B cell (primary cell): ENCODE measurements at regions not wholly inside any gene's neighbourhood (a gene's known extent, or its start where the extent isn't known, plus 50 kb on each side); places are given as distances from the start of the nearest gene placed in this dataset.
A peak's percentile ranks its signal among the peaks of the same experiment; 100 is the strongest.
"Not testable (repeated sequence)": the region's sequence is repeated elsewhere in the genome, so short reads cannot be mapped to it uniquely, and the experiment has no call there.

Source experiments
- ATAC-seq: fragments of 200-7000 bp; cut with Tn5 transposase; one replicate; pipeline ENCODE4 v1.10.0; 2021; ENCODE audit warnings: low read depth, mild to moderate bottlenecking, moderate number of reproducible peaks, moderate library complexity
- CTCF ChIA-PET: fragments of 350-600 bp; sonication (Branson Sonifier 250); formaldehyde crosslinking; loops from one replicate; lab custom pipeline; 2021; ENCODE audit warnings: antibody characterized with exemption, inconsistent platforms; lab: Charles Lee
- POLR2A ChIA-PET: fragments of 350-600 bp; sonication (Branson Sonifier 250); formaldehyde crosslinking; loops from one replicate; lab custom pipeline; 2021; ENCODE audit warnings: antibody characterized with exemption; lab: Charles Lee
- DNase-seq: peaks from one replicate; pipeline ENCODE4 v3.0.0; 2013
- H2AFZ ChIP-seq: 2 replicates; pipeline ENCODE4 v1.6.1; 2012; ENCODE audit warnings: mild to moderate bottlenecking, low read depth, low read length; ENCODE audit not compliant: insufficient read depth, poor library complexity, severe bottlenecking
- H3K27ac ChIP-seq, 2 donors: 1 replicate in 1 of 2; 2 replicates in 1 of 2; pipeline ENCODE4 v1.5.1; 2012 to 2013; ENCODE audit warnings: low read length in 2 of 2, mild to moderate bottlenecking in 2 of 2, moderate library complexity in 1 of 2
- H3K27me3 ChIP-seq, 4 experiments: fragments of 200-600 bp in 1 of 4; sonication (generic) in 1 of 4; replicated peaks in 1 of 4; 1 replicate in 2 of 4; 2 replicates in 2 of 4; pipeline versions ENCODE4 v1.6.1 to v1.7.0; 2013 to 2016; ENCODE audit warnings: low read length in 3 of 4, mild to moderate bottlenecking in 2 of 4, mixed read lengths in 1 of 4, moderate library complexity in 1 of 4; ENCODE audit not compliant: insufficient read depth in 4 of 4, control insufficient read depth in 3 of 4; ENCODE audit errors: control extremely low read depth in 1 of 4
- H3K36me3 ChIP-seq, 2 experiments: replicated peaks in 1 of 2; 1 replicate in 1 of 2; 2 replicates in 1 of 2; pipeline versions ENCODE4 v1.6.1 to v1.7.1; 2013; ENCODE audit warnings: low read length in 1 of 2; ENCODE audit not compliant: insufficient read depth in 2 of 2, control insufficient read depth in 1 of 2; ENCODE audit errors: control extremely low read depth in 1 of 2, extremely low read depth in 1 of 2
- H3K4me1 ChIP-seq, 2 donors: fragments of 200-600 bp in 1 of 2; sonication (generic) in 1 of 2; 1 replicate in 1 of 2; 2 replicates in 1 of 2; pipeline versions ENCODE4 v1.5.1 to v1.6.1; 2013 to 2017; ENCODE audit warnings: low read length in 2 of 2; ENCODE audit not compliant: control insufficient read depth in 2 of 2, insufficient read depth in 2 of 2
- H3K4me2 ChIP-seq: replicated peaks from 2 replicates; pipeline ENCODE3; 2012; ENCODE audit warnings: mild to moderate bottlenecking, low read depth, low read length; ENCODE audit not compliant: poor library complexity, severe bottlenecking
- H3K4me3 ChIP-seq, 5 experiments: fragments of 200-600 bp in 1 of 5; sonication (generic) in 1 of 5; 1 replicate in 3 of 5; 2 replicates in 2 of 5; pipeline versions ENCODE4 v1.5.1 to v1.7.0; 2011 to 2016; ENCODE audit warnings: low read length in 4 of 5, mild to moderate bottlenecking in 4 of 5, low read depth in 2 of 5, control low read depth in 1 of 5, moderate library complexity in 1 of 5; ENCODE audit not compliant: insufficient read depth in 1 of 5; ENCODE audit errors: control extremely low read depth in 1 of 5, extremely low read depth in 1 of 5
- H3K79me2 ChIP-seq: fragments of 200-600 bp; sonication (generic); one replicate; pipeline ENCODE4 v1.6.0; 2016; ENCODE audit warnings: low read length; ENCODE audit not compliant: control insufficient read depth, insufficient read depth
- H3K9ac ChIP-seq: fragments of 200-600 bp; sonication (generic); 2 replicates; pipeline ENCODE4 v1.6.1; 2017; ENCODE audit warnings: mild to moderate bottlenecking, low read length, moderate library complexity
- H3K9me3 ChIP-seq, 3 donors: one replicate each; pipeline versions ENCODE4 v1.6.1 to v1.7.1; 2013; ENCODE audit warnings: low read length in 2 of 3; ENCODE audit not compliant: control insufficient read depth in 2 of 3, insufficient read depth in 1 of 3; ENCODE audit errors: control extremely low read depth in 1 of 3
- H4K20me1 ChIP-seq: 2 replicates; pipeline ENCODE4 v1.6.0; 2012; ENCODE audit warnings: mild to moderate bottlenecking, low read length; ENCODE audit not compliant: insufficient read depth, control insufficient read depth, poor library complexity, severe bottlenecking
- H3K27ac Mint-ChIP-seq: one replicate; pipeline ENCODE4 v1.8.0; 2021; ENCODE audit warnings: mixed read lengths
- H3K27me3 Mint-ChIP-seq: one replicate; pipeline ENCODE4 v1.8.0; 2021; ENCODE audit warnings: mixed read lengths
- H3K4me1 Mint-ChIP-seq: one replicate; pipeline ENCODE4 v1.8.0; 2021; ENCODE audit warnings: mixed read lengths
- H3K4me3 Mint-ChIP-seq: one replicate; pipeline ENCODE4 v1.8.0; 2021; ENCODE audit warnings: mixed read lengths
- H3K9me3 Mint-ChIP-seq: one replicate; pipeline ENCODE4 v1.8.0; 2022; ENCODE audit warnings: mixed read lengths; ENCODE audit not compliant: insufficient read depth
- CTCF ChIP-seq: fragments of 200-600 bp; IDR thresholded peaks from one replicate; pipeline ENCODE4 v1.8.0; 2022; ENCODE audit warnings: antibody characterized with exemption, mild to moderate bottlenecking
- EZH2 ChIP-seq: IDR thresholded peaks from 2 replicates; pipeline ENCODE4 v1.6.1; 2012; ENCODE audit warnings: borderline replicate concordance, low read depth, mild to moderate bottlenecking, moderate library complexity, low read length; ENCODE audit not compliant: insufficient read depth, poor library complexity, severe bottlenecking
- WGBS: methylation state at CpG from one replicate; pipeline ENCODE4 v1.1.5; 2013; ENCODE audit warnings: missing lambda C conversion rate; ENCODE audit not compliant: insufficient coverage; 5-methylcytosine and 5-hydroxymethylcytosine counted together
- intact Hi-C: fragments of 100-400 bp; cut with micrococcal nuclease; formaldehyde crosslinking; loops from one replicate; pipeline ENCODE4 v1.10.0; 2022

- ATAC-seq, H3K27ac ChIP-seq, H3K9me3 ChIP-seq, H3K79me2 ChIP-seq, H3K27me3 ChIP-seq, DNase-seq, intact Hi-C loops, H3K4me3 Mint-ChIP-seq, H3K9ac ChIP-seq, H3K27me3 Mint-ChIP-seq, POLR2A ChIA-PET, H3K4me1 ChIP-seq, H3K4me3 ChIP-seq, H3K4me2 ChIP-seq, CTCF ChIA-PET, H2AFZ ChIP-seq, H4K20me1 ChIP-seq, H3K9me3 Mint-ChIP-seq: not testable (repeated sequence)
- WGBS, result 88% methylated on average over 7 of the region's 15 CpGs
- peaks cover 0 to 26% of the 10 kb centered on the region in 2 experiments for H3K36me3 ChIP-seq
- peaks cover 20% of the 10 kb centered on the region for H3K4me1 Mint-ChIP-seq
- peak overlapping the region; percentile 26 for H3K27ac Mint-ChIP-seq
Observed at GRCh38 chr16:29118301-29118957, 133.6 kb downstream of the LAT start.

- no peaks in the 10 kb centered on the region for H3K27me3 ChIP-seq
- peaks cover 0 to 26% of the 10 kb centered on the region in 2 experiments for H3K36me3 ChIP-seq
- POLR2A ChIA-PET, result no interaction called here
- no peaks in the 10 kb centered on the region for H4K20me1 ChIP-seq
- ATAC-seq (no peak), DNase-seq (no peak)
- Mint-ChIP-seq H3K4me3 (no peak overlapping the region), H3K4me1 (peaks cover 20% of the 10 kb centered on the region), H3K9me3 (no peaks in the 10 kb centered on the region), H3K27me3 (no peaks in the 10 kb centered on the region), H3K27ac (no peak overlapping the region)
- H3K4me2 ChIP-seq, result no peak overlapping the region
- no peak for TF ChIP-seq CTCF
- TF ChIP-seq EZH2, result no peak
- no peaks in the 10 kb centered on the region for H3K9me3 ChIP-seq
- no peak overlapping the region for H2AFZ ChIP-seq
- intact Hi-C loops, result no loop called here
- CTCF ChIA-PET, result no interaction called here
- no peak overlapping the region for H3K27ac ChIP-seq
- no peak overlapping the region for H3K4me3 ChIP-seq
- H3K4me1 ChIP-seq, result peaks cover 0 to 3% of the 10 kb centered on the region in 2 donors
- H3K79me2 ChIP-seq, result peaks cover 3% of the 10 kb centered on the region
- no peak overlapping the region for H3K9ac ChIP-seq
- WGBS, result 100% methylated on average over 6 of the region's 7 CpGs
Observed at GRCh38 chr16:29117631-29118030, 132.8 kb downstream of the LAT start.
